G401 (cell line): ENCODE measurements at regions not wholly inside any gene's neighbourhood (a gene's known extent, or its start where the extent isn't known, plus 50 kb on each side); places are given as distances from the start of the nearest gene placed in this dataset.
"Not testable (repeated sequence)": the region's sequence is repeated elsewhere in the genome, so short reads cannot be mapped to it uniquely, and the experiment has no call there.

Experiments
- DNase-seq: peaks from one replicate; pipeline ENCODE4 v3.0.0-alpha.2; 2015; ENCODE audit warnings: low spot score
- in situ Hi-C: cut with HindIII; loops from 2 replicates; pipeline ENCODE4 v1.10.0; 2016; ENCODE audit warnings: low sequenced_read_pairs, mixed read lengths

GRCh38 chr9:115653171-115653606, 500.4 kb upstream of the PAPPA start:
- DNase-seq: no peak
- in situ Hi-C loops: no loop called here

- in situ Hi-C loops: no loop called here
- no peak for DNase-seq
These were observed 495.9 kb upstream of the PAPPA start for GRCh38 chr9:115657695-115658094.

DNA sequence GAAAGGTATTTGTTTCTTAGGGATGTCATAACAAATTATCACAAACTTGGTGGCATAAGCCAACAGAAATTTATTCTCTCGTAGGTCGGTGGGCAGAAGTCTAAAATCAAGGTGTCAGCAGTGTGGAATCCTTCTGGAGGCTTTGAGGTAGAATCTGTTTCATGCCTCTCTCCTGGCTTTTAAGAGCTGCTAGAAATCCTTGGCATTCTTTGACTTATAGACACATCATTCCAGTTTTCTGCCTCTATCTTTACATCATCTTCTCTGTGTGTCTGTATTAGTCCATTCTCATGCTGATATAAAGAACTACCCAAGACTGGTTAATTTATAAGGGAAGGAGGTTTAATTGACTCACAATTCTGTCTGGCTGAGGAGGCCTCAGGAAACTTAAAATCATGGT, 488.1 kb upstream of the PAPPA start:
- no peak for DNase-seq
- in situ Hi-C loops: no loop called here

DNA sequence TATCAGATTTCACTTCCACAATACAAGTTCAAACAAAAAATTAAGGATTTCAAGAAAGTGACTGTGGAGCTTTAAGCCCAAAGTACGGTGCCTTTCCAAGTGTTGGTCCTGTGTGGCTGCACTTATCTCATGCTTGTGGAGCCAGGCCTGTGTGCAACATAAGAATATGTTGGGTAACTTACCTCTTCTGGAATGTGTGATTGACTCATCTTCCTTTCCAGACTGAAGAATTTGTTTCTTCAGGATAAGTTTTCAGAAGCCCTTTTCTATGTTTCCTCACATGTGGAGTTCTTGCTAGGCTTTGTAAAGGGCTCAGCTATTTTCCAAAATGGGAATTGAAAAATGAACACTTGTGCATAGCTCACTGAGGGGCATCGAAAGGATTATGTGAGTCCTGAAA, 485.1 kb upstream of the PAPPA start:
- in situ Hi-C loops: no loop called here
- DNase-seq: no peak

DNA sequence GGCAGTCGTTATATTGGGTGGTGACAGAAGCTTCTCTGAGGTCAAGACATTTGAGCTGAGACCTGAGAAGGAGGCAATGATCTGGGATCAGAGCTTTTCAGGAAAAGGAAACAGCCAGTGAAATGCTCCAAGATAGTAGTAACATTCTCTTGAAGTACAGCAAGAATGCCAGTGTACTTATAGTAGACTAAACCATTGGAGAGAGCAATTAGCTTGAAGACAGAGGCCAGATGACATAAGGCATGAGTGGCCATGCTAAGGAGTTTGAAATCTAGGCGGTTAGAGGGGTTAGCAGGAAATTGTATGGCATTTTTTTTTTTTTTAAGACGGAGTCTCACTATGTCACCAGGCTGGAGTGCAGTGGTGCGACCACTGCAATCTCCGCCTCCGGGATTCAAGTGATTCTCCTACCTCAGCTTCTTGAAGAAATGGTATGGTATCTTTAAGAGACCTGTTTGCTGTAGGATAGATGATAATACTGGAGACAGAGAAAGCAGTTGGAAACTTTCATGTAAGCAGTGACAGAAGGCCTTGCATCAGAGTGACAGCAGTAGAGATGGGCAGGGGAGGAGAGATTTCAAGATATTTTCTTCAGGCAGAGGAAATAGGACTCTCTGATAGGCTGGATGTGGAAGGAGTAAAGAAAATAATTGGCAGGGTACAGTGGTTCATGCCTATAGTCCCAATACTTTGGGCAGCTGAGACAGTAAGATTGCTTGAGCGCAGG, 482.2 kb upstream of the PAPPA start:
- in situ Hi-C loops: no loop called here
- no peak for DNase-seq

DNA sequence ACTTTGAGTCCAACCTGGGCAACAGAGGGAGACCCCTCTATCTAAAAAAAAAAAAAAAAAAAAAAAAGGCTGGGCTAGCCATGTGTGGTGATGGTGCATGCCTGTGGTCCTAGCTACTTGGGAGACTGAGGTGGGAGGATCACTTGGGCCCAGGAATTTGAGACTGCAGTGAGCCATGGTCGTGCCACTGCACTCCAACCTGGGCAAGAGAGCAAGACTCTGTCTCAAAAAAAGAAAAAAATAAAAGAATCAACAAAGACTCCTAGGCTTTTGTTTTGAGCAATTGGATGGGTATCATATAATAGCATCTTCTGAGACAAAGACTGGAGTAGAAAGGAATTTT, 481.7 kb upstream of the PAPPA start:
- in situ Hi-C loops: no loop called here
- DNase-seq: no peak

DNA sequence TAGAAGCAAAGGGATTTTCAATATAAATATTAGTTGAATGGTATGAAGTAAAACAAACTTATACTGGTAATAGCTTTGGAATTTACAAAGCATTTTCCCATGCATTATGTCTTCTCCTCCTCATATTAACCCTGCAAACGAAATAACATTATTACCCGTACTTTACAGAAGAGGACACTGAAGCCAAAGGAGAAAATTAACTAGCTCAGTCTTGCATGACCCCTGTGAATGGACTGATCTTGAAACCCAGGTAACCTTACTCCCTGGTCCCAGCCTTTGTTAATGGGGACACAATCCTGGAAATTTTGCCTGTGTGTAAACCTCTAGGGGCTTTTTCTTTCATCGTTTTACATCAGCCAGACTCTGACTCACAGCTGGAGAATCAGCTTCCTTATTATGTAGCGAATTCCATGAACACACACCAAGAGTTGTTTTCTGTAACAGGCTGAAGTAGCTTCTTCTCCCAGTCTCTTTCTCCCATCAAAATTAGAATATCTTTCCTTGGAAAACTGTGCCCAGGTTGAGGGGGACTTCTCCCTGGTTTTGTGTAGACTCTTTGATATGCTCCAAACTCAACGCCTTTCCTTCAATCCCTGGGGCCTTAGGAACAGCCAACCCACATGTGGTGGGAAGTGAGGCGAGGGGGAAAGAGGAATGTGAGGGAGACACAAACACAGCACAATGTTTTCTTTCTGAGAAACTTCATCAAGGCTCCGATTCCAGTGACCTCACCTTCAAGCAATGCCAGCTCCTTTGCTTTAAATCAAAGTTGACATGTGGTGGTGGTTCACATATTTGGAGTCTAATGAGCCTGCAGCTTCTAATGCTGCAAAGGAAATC, 480.9 kb upstream of the PAPPA start:
- DNase-seq: no peak
- in situ Hi-C loops: no loop called here

DNA sequence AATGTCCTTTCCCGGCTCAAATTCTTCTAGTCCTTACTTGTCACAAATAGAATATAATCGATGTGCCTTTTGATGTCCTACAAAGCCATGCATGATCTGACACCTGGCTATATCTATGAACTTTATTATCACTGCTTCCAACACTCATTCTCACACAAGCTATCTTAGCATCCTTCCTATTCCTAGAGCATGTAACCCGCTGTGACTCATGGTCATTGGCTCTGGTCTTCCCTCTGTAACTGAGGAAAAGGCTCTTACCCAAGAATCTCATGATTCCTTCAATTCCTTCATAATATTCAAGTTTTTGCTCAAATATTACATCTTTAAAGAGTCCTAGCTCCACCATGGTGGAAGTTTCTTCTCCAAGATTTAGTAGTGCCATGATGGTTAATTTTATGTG, 480.0 kb upstream of the PAPPA start:
- DNase-seq: no peak
- in situ Hi-C loops: no loop called here

- in situ Hi-C loops: no loop called here
These were observed 479.5 kb upstream of the PAPPA start for GRCh38 chr9:115674091-115674490.

DNA sequence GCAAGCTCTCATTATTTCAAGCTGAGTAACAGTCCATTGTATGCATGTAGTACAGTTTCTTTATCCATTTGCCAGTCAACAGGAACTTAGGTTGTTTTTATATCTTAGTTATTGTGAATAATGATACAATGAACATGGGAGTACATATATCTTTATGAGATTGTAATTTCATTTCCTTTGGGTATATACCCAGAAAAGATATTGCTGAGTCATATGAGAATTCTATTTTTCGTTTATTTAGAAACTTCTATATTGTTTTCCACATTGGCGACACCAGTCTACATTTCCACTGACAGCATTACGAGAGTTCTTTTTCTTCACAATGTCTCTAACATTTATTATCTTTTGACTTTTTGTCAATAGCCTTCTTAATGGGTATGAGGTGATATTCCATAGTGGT, 477.8 kb upstream of the PAPPA start:
- no peak for DNase-seq
- in situ Hi-C loops: no loop called here

More at GRCh38 chr9:115674091-115674490, 479.5 kb upstream of the PAPPA start:
- DNase-seq: no peak

- DNase-seq: no peak
- in situ Hi-C loops: no loop called here
These were observed 473.4 kb upstream of the PAPPA start for GRCh38 chr9:115680231-115680630.

DNA sequence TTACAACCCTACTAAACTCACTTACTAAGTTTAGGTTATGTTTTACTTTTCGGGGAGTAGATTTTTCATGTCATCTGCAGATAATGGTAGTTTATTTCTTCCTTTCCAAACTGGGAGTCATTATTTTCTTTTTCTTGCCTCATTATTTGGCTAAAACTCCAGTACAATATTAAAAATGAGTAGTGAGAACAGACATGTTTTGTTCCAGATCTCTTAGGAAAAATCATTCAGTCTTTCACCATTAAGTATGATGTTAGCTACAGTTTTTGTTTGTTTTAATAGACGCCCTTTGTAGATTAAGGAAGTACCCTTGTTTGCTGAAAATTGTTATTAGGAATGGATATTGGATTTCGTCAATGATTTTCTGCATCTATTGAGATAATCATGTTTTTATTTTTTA, 472.0 kb upstream of the PAPPA start:
- in situ Hi-C loops: no loop called here
- no peak for DNase-seq

DNA sequence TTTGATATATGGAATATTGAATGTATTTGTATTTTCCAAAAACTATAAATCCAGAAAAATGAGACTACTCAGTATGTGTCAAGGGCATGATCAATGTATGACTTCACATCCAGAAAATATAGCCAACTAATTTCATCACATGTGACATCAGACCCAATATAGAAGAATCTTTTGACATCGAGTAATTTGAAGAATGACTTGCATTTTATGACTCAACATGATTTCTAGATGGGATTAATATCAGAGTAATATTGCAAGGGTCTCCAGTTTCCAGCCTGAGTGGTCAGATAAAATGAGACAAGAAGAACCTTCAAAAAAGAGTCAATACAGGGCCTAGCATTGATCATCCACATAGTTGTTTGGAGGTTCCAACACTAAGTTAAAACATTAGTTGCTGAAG, 467.5 kb upstream of the PAPPA start:
- in situ Hi-C loops: no loop called here
- no peak for DNase-seq

DNA sequence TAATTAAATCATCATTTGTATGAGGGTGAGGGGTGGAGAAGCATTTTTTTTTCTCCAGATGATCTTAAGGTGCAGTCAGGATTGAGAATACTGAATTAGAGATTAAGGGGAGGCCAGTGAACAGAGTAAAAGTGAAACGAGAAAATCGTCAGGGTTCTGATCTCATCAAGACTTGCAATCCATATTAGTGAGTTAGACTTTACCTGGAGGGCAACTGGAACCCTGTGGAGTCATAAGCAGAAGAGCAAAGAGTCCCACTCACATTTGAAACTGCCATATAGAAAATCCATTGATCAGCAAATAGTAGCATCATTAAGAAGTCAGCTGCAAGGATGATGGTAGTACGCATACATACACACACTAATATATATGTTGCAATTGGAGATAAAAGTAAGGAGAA, 466.2 kb upstream of the PAPPA start:
- in situ Hi-C loops: no loop called here
- DNase-seq: no peak

DNA sequence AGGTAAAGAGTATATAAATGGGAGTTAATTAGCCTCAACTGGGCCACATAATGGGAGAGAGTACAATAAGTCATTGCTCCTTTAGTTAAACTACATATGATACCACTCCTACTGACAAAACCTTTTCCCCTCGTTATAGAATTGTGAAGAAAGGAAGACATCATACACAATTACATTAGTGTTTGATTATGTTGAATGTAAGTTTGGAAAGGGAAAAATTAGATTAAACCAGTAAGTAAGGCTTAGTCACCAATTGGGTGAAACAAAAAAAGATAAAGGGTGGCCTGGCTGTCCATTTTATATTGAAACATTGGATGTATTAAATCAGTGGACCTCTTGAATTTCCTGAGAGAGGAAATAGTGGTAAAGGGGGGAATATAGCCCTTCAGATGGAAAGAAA, 464.3 kb upstream of the PAPPA start:
- DNase-seq: no peak
- in situ Hi-C loops: no loop called here

DNA sequence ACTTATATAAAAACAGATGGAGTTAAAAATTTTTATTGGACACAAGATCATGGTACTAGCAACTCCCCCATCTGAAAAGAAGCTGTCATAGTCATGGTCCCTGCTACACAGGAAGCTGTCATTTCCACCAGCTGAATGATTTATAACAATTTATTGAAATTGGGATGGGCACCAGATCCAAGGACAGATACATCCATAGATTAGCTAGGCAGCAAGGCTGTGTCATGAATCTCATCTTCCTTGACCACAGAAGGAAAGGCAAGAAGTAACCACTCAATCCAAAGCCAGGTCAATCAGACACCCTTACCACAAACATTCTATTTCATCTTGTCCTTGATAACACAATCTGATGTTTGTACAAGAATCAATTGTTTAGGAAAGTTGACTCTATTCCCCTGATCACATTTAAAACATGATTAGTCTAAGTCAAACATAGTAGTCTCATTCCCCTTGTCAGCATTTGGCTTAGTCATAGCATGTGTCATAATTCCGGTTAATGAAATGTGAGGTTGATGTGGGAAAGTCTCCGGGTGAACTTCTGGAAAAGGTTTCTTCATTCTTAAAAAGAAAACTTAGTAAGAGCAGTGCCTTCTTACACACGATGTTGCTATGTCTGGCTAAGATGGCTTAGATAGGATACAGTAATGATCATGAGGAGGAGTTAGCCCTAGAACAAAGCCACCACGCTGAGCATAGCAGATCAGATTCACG, 462.6 kb upstream of the PAPPA start:
- DNase-seq: no peak

DNA sequence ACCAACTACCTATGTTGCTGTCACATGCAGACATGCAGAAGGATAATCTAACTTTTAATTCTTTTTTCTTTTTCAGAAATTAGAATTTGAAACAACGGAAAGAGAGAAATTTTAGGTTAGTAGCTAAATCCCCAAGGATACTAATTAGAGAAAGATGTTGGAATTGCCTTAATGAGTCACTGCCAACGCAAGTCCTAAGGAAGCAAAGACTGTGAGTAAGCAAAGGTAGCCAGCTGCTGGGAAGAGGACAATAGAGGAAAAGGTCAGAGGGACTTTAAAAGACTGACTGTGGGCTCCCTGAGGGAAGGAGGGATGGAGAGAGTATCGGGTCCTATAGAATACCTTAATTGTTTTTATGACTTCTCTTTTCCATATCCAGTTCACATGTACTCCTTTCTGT, 461.9 kb upstream of the PAPPA start:
- DNase-seq: no peak
- in situ Hi-C loops: no loop called here

More for the DNA sequence above, 462.6 kb upstream of the PAPPA start:
- in situ Hi-C loops: no loop called here

DNA sequence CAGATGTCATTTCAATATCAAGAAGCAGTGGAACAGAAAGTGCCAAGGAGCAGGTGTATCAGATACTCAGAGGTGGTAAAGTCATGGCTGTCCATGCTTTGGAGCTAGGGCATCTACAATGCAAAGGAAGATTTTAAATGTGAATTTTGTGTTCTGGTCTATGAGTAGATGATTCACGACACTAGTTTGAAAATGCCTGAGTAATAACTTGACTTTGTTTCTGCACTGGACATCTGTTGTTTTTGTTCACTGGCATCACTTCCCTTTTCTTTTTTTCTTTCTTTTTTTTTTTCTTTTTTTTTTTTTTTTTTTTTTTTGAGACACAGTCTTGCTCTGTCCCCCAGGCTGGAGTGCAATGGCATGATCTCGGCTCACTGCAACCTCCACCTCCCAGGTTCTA, 460.7 kb upstream of the PAPPA start:
- in situ Hi-C loops, DNase-seq: not testable (repeated sequence)

DNA sequence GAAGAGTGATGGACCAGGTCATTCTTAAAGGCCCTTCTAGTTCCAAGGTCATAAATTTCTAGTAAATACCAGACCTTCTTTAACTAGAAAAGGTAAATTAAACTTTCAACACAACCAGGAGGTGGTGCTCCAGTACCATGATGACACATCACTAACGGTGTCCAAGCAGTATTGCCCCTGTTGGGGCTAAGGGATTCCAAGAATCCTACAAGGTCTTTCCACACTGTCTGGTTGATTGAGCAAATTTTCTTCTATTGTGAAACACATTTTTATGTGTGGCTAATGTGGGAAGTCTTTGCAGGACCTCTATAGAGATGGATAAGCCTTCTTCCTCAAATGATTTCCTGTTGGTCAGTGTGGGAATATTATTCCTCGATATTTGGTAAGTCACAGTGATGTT, 459.6 kb upstream of the PAPPA start:
- in situ Hi-C loops: no loop called here
- peak; percentile 11 for DNase-seq

DNA sequence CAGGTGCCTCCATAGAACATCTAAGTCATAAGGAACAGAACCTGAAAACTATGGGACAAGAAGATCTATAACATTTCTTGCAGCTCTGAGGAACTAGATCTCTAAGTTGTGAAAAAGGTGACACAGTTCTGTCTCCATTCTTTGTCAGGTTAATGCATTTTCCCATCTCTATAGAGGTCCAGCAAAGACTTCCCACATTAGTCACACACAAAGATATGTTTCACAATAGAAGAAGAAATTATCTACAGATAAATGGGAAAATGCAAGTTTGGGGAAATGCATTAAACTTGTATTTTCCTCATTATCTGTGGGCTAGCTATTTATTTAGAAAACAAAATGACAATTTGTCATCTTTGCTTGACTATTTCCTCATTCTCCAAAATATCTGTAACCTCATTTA, 458.6 kb upstream of the PAPPA start:
- DNase-seq: no peak
- in situ Hi-C loops: no loop called here
